GM12892 (cell line): ENCODE measurements at regions not wholly inside any gene's neighbourhood (a gene's known extent, or its start where the extent isn't known, plus 50 kb on each side); places are given as distances from the start of the nearest gene placed in this dataset.

Source experiments
- DNase-seq: peaks from one replicate; pipeline ENCODE4 v3.0.0; 2011; ENCODE audit not compliant: insufficient read length
- FAIRE-seq: peaks from 2 replicates; lab custom pipeline; 2011; peaks lifted over from hg19 to GRCh38; lab: Jason Lieb, UNC
- POLR2A ChIP-seq: IDR thresholded peaks from 2 replicates; pipeline ENCODE4 v1.6.1; 2011; ENCODE audit warnings: low read depth, low read length, control low read depth
- POLR2AphosphoS5 ChIP-seq: IDR thresholded peaks from 2 replicates; pipeline ENCODE4 v1.6.1; 2011; ENCODE audit warnings: low read depth, low read length, control low read depth
- TAF1 ChIP-seq: IDR thresholded peaks from 2 replicates; pipeline ENCODE4 v1.6.1; 2011; ENCODE audit warnings: low read depth, mild to moderate bottlenecking, control low read depth, low read length, borderline replicate concordance

GRCh38 chr15:69543681-69544364 is 91.2 kb downstream of the RPLP1 start:
- no peak for FAIRE-seq
- TF ChIP-seq TAF1 (no peak), POLR2A (no peak), POLR2AphosphoS5 (no peak)

GRCh38 chr15:69544365-69545113 is 91.9 kb downstream of the RPLP1 start:
- no peak for DNase-seq
- TF ChIP-seq POLR2A, result no peak
- TF ChIP-seq POLR2AphosphoS5, result no peak
- FAIRE-seq, result no peak

More at GRCh38 chr15:69543681-69544364, 91.2 kb downstream of the RPLP1 start:
- no peak for DNase-seq

DNA sequence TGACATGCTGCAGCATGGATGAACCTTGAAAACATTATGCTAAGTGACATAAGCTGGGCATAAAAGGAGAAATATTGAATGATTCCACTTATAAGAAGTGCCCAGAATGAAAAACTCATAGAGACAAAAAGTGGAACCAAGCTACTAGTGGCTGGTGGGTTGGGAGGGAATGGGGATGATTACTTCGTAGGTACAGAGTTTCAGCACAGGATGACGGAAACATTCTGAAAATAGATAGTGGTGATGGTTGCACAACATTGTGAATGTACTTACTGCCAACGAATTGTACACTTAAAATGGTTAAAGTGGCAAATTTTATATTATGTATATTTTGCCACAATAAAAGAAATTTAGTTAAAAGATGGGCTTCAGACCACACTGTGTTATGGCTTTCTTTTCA is 93.6 kb downstream of the RPLP1 start:
- DNase-seq (no peak), FAIRE-seq (no peak)

GRCh38 chr15:69548395-69549180 is 96.0 kb downstream of the RPLP1 start:
- no peak for TF ChIP-seq POLR2AphosphoS5
- no peak for TF ChIP-seq POLR2A
- no peak for TF ChIP-seq TAF1
- FAIRE-seq, result no peak
- no peak for DNase-seq

More for the DNA sequence above, 93.6 kb downstream of the RPLP1 start:
- TF ChIP-seq POLR2AphosphoS5, result no peak
- no peak for TF ChIP-seq POLR2A
- TF ChIP-seq TAF1, result no peak

GRCh38 chr15:69551391-69552056 is 98.9 kb downstream of the RPLP1 start:
- TF ChIP-seq TAF1 (no peak), POLR2AphosphoS5 (no peak), POLR2A (no peak)
- no peak for DNase-seq
- no peak for FAIRE-seq

GRCh38 chr15:69552057-69552815 is 99.6 kb downstream of the RPLP1 start:
- no peak for TF ChIP-seq TAF1
- TF ChIP-seq POLR2AphosphoS5, result no peak
- no peak for TF ChIP-seq POLR2A
- no peak for DNase-seq

DNA sequence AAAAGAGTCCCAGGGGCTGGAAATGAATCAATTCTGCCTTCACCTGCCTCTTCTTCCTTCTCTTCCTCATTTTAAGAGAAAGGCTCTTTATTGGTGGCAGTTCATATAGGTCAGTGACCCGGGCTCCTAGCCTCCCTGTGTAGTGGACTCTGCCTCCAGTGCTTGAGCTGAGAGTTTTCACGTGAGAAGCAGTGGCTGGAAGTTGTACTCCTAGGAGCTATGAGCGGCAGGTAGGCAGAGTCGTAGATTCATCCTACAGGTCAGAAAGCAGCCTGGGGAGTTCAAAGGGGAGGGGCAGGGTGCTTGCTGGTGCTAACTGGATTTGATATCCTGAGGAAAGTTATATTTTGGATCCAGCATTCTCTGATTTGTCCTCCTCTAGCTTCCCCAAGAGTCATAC is 101.1 kb downstream of the RPLP1 start:
- FAIRE-seq (no peak), DNase-seq (no peak)
- TF ChIP-seq POLR2AphosphoS5, result no peak
- TF ChIP-seq TAF1, result no peak
- no peak for TF ChIP-seq POLR2A

More at GRCh38 chr15:69552057-69552815, 99.6 kb downstream of the RPLP1 start:
- FAIRE-seq, result no peak

DNA sequence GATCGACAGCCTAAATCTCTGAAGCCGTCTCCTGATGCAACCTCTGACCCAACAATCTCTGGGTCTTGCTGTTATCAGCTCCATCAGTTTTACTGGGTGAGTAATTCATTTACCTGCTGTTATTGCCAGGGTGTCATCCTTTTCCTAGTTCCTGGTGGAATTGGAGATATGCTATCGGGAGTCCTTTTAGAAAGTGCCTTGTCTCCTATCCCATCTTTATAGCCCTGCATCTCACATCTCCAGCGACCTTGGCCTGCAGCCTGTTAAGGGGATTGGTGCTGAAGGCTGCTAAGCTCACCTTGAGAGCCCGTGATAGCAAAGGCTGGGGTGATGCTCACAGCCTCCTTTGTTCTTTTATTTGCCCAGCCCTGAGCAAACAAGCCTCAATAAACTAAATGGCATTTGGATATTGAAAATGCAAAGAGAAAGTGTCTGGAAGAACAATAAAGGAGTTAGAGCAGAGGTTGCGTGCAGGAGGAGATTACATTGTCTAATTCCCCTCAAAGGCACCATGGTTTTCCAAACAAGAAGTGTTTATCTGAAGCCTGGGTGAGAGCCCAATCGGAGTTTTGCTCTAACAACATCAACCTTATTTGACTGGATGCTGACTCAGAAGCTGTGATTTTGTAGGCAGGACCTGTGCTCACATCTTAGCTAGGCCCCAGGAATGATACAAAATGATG is 101.8 kb downstream of the RPLP1 start:
- FAIRE-seq (no peak), DNase-seq (no peak)
- TF ChIP-seq POLR2A, result no peak
- no peak for TF ChIP-seq POLR2AphosphoS5
- TF ChIP-seq TAF1, result no peak

DNA sequence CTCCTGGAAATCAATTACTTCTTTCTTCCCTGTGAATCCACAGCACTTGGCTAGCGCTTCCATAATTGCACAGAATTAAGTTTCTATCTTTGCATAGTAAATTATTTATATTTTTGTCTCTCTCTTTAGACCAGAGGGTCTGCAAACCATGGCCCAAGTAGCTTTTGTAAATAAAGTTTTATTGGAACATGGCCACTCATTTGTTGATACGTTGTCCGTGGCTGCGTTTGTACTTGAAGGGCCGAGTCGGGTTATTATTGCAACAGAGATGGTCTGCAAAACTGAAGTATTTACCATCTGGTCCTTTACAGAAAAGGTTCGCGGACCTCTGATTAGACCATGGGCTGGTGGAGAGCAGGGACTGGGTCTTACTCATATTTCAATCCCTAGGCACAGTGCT is 102.5 kb downstream of the RPLP1 start:
- TF ChIP-seq POLR2AphosphoS5 (no peak), TAF1 (no peak), POLR2A (no peak)
- no peak for DNase-seq
- FAIRE-seq, result no peak

DNA sequence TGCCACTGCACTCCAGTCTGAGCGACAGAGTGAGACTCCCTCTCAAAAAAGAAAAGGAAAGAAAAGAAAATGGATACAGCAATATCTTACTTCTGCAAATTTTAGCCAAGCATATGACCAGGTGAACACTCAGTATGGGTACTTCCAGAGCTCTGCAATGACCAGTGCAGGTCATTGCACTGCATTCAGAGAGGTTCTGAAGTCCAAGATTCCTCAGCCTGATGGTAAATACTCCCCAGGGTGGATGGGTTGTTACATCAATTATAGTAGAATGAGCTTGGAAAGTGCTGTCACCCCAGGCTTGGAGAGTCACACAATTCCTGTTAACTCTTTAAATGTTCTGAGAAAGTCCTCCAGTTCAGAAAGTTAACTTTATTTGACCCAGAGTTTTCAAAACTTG is 103.7 kb downstream of the RPLP1 start:
- no peak for DNase-seq
- no peak for FAIRE-seq
- TF ChIP-seq TAF1, result no peak
- no peak for TF ChIP-seq POLR2AphosphoS5
- no peak for TF ChIP-seq POLR2A
